ENCODE measurements at regions not wholly inside any gene's neighbourhood (a gene's known extent, or its start where the extent isn't known, plus 50 kb on each side); places are given as distances from the start of the nearest gene placed in this dataset.

- DNase-seq (ENCODE audit: low read depth, low spot score) = no peak
- TF ChIP-seq CTCF (IDR thresholded peaks at IDR 0.05; ENCODE audit: low read depth, low read length) = no peak
- no peak overlapping the region for H3K4me3 ChIP-seq (ENCODE audit: low read depth, low read length)
- in situ Hi-C loops (cut with HindIII; ENCODE audit: low sequenced_read_pairs) = no loop called here
Observed at GRCh38 chr11:69374110-69374945, 80.4 kb downstream of the MYEOV start.

- no peak for DNase-seq (ENCODE audit: low read depth, low spot score)
- TF ChIP-seq CTCF (IDR thresholded peaks at IDR 0.05; ENCODE audit: low read depth, low read length) = no peak
- H3K4me3 ChIP-seq (ENCODE audit: low read depth, low read length) = no peak overlapping the region
- in situ Hi-C loops (cut with HindIII; ENCODE audit: low sequenced_read_pairs) = no loop called here
Observed at GRCh38 chr11:69374946-69375310, 81.0 kb downstream of the MYEOV start.

GRCh38 chr11:69375316-69376154, 81.6 kb downstream of the MYEOV start:
- no peak for DNase-seq (ENCODE audit: low read depth, low spot score)
- TF ChIP-seq CTCF (IDR thresholded peaks at IDR 0.05; ENCODE audit: low read depth, low read length) = no peak
- in situ Hi-C loops (cut with HindIII; ENCODE audit: low sequenced_read_pairs) = no loop called here
- no peak overlapping the region for H3K4me3 ChIP-seq (ENCODE audit: low read depth, low read length)

- in situ Hi-C loops (cut with HindIII; ENCODE audit: low sequenced_read_pairs) = no loop called here
- no peak for DNase-seq (ENCODE audit: low read depth, low spot score)
- no peak overlapping the region for H3K4me3 ChIP-seq (ENCODE audit: low read depth, low read length)
Observed at GRCh38 chr11:69376155-69377028, 82.4 kb downstream of the MYEOV start.

GRCh38 chr11:69377029-69377952, 83.3 kb downstream of the MYEOV start:
- no peak for TF ChIP-seq CTCF (IDR thresholded peaks at IDR 0.05; ENCODE audit: low read depth, low read length)
- DNase-seq (ENCODE audit: low read depth, low spot score) = no peak
- in situ Hi-C loops (cut with HindIII; ENCODE audit: low sequenced_read_pairs) = no loop called here
- H3K4me3 ChIP-seq (ENCODE audit: low read depth, low read length) = no peak overlapping the region

More at GRCh38 chr11:69376155-69377028, 82.4 kb downstream of the MYEOV start:
- TF ChIP-seq CTCF (IDR thresholded peaks at IDR 0.05; ENCODE audit: low read depth, low read length) = no peak

All from astrocyte of the spinal cord (primary cell).